PC-9 (cell line): ENCODE measurements at regions not wholly inside any gene's neighbourhood (a gene's known extent, or its start where the extent isn't known, plus 50 kb on each side); places are given as distances from the start of the nearest gene placed in this dataset.

Source experiments
- BruUV-seq: library from RNA; stranded (reverse); fragments of 400-500 nt; replicated peaks from 2 replicates; lab custom pipeline; 2021; lab: Mats Ljungman, UMichigan
- CTCF ChIA-PET: fragments of 300-600 bp; sonication (Branson Sonifier 250); formaldehyde crosslinking; loops from one replicate; lab custom pipeline; 2022; ENCODE audit warnings: antibody characterized with exemption; lab: Charles Lee
- POLR2A ChIA-PET: fragments of 300-600 bp; sonication (Branson Sonifier 250); formaldehyde crosslinking; loops from one replicate; lab custom pipeline; 2022; ENCODE audit warnings: antibody characterized with exemption; ENCODE audit not compliant: unreplicated experiment; lab: Charles Lee
- DNase-seq, 2 experiments: peaks; one replicate each; pipeline versions ENCODE4 v3.0.0 to v3.0.0-alpha.2; 2015 to 2022; ENCODE audit warnings: mixed read lengths in 1 of 2
- H2AFZ ChIP-seq: fragments of 200-600 bp; sonication (generic); 2 replicates; pipeline ENCODE4 v1.8.1; 2017; ENCODE audit warnings: antibody characterized with exemption
- H3F3A ChIP-seq: fragments of 200-600 bp; sonication (generic); 2 replicates; pipeline ENCODE4 v1.8.1; 2017; ENCODE audit warnings: antibody characterized with exemption, mild to moderate bottlenecking, low read depth; ENCODE audit not compliant: insufficient read depth
- H3K27ac ChIP-seq: fragments of 200-600 bp; sonication (generic); 2 replicates; pipeline ENCODE4 v1.6.1; 2016; ENCODE audit warnings: mixed run types
- H3K27me3 ChIP-seq: fragments of 200-600 bp; sonication (generic); 2 replicates; pipeline ENCODE4 v1.6.1; 2016; ENCODE audit warnings: low read depth, mixed run types; ENCODE audit not compliant: insufficient read depth
- H3K36me3 ChIP-seq: fragments of 200-600 bp; sonication (generic); 2 replicates; pipeline ENCODE4 v1.6.1; 2016; ENCODE audit warnings: low read depth, mixed run types
- H3K4me1 ChIP-seq: fragments of 200-600 bp; sonication (generic); replicated peaks from 2 replicates; pipeline ENCODE4 v1.6.1; 2016; ENCODE audit warnings: mixed run types; ENCODE audit not compliant: insufficient read depth
- H3K4me2 ChIP-seq: fragments of 200-600 bp; sonication (generic); 2 replicates; pipeline ENCODE4 v1.6.1; 2017; ENCODE audit warnings: mixed run types
- H3K4me3 ChIP-seq: fragments of 200-600 bp; sonication (generic); 2 replicates; pipeline ENCODE4 v1.6.1; 2016; ENCODE audit warnings: mixed run types
- H3K79me2 ChIP-seq: fragments of 200-600 bp; sonication (generic); 2 replicates; pipeline ENCODE4 v1.6.1; 2017; ENCODE audit warnings: low read depth, mixed run types
- H3K9me2 ChIP-seq: fragments of 200-600 bp; sonication (generic); 2 replicates; pipeline ENCODE4 v1.8.1; 2017; ENCODE audit warnings: mild to moderate bottlenecking; ENCODE audit not compliant: insufficient read depth
- H3K9me3 ChIP-seq: fragments of 200-600 bp; sonication (generic); 2 replicates; pipeline ENCODE4 v1.8.1; 2016; ENCODE audit warnings: low read depth; ENCODE audit not compliant: insufficient read depth
- H4K20me1 ChIP-seq: fragments of 200-600 bp; sonication (generic); 2 replicates; pipeline ENCODE4 v1.8.1; 2017; ENCODE audit not compliant: insufficient read depth
- CTCF ChIP-seq: fragments of 200-600 bp; sonication (generic); conservative IDR thresholded peaks from 2 replicates; pipeline ENCODE4 v1.6.1; 2017; ENCODE audit warnings: mixed run types, antibody characterized with exemption, mild to moderate bottlenecking, moderate library complexity
- EZH2 ChIP-seq: fragments of 200-600 bp; sonication (generic); IDR thresholded peaks from 2 replicates; pipeline ENCODE4 v1.8.0; 2017; ENCODE audit warnings: antibody characterized with exemption, low read depth
- intact Hi-C: fragments of 100-400 bp; cut with micrococcal nuclease; formaldehyde crosslinking; loops from one replicate; pipeline ENCODE4 v1.10.0; 2022; ENCODE audit not compliant: unreplicated experiment

GRCh38 chr18:24535527-24536295, 75.3 kb downstream of the HRH4 start:
- no peaks in the 10 kb centered on the region for H3K4me1 ChIP-seq
- no peak overlapping the region for H3K27ac ChIP-seq
- peaks cover 22% of the 10 kb centered on the region for H3K27me3 ChIP-seq
- CTCF ChIA-PET: no interaction called here
- H3K4me3 ChIP-seq: no peak overlapping the region
- no peak for TF ChIP-seq EZH2
- no peak for TF ChIP-seq CTCF
- no peak overlapping the region for H3K4me2 ChIP-seq
- H3K9me2 ChIP-seq: no peaks in the 10 kb centered on the region
- DNase-seq: no peak
- no peaks in the 10 kb centered on the region for H4K20me1 ChIP-seq
- BruUV-seq: no TSS peak
- no peak overlapping the region for H2AFZ ChIP-seq
- intact Hi-C loops: no loop called here
- no peaks in the 10 kb centered on the region for H3F3A ChIP-seq
- POLR2A ChIA-PET: interaction anchor here (0.6 kb wide), 1 partner anchor 12 kb away, joined by 4 read pairs; no protein-coding TSS in a partner anchor
- H3K9me3 ChIP-seq: no peaks in the 10 kb centered on the region
- H3K79me2 ChIP-seq: no peaks in the 10 kb centered on the region
- H3K36me3 ChIP-seq: no peaks in the 10 kb centered on the region

GRCh38 chr18:24536326-24536725, 75.9 kb downstream of the HRH4 start:
- intact Hi-C loops: no loop called here
- no TSS peak for BruUV-seq
- CTCF ChIA-PET: no interaction called here

GRCh38 chr18:24536834-24537233, 76.4 kb downstream of the HRH4 start:
- H3K4me2 ChIP-seq: no peak overlapping the region
- BruUV-seq: no TSS peak

More at GRCh38 chr18:24536326-24536725, 75.9 kb downstream of the HRH4 start:
- Histone ChIP-seq H3K9me2 (no peaks in the 10 kb centered on the region), H2AFZ (no peak overlapping the region), H3F3A (no peaks in the 10 kb centered on the region), H3K9me3 (no peaks in the 10 kb centered on the region), H3K36me3 (no peaks in the 10 kb centered on the region), H3K27ac (no peak overlapping the region), H3K4me1 (no peaks in the 10 kb centered on the region), H3K4me2 (no peak overlapping the region), H3K79me2 (no peaks in the 10 kb centered on the region), H3K27me3 (peaks cover 22% of the 10 kb centered on the region), H3K4me3 (no peak overlapping the region), H4K20me1 (no peaks in the 10 kb centered on the region)
- DNase-seq: no peak
- no peak for TF ChIP-seq CTCF
- no peak for TF ChIP-seq EZH2
- POLR2A ChIA-PET: no interaction called here

More at GRCh38 chr18:24536834-24537233, 76.4 kb downstream of the HRH4 start:
- ChIA-PET CTCF (no interaction called here), POLR2A (no interaction called here)
- Histone ChIP-seq H3F3A (no peaks in the 10 kb centered on the region), H3K9me2 (no peaks in the 10 kb centered on the region), H3K27ac (no peak overlapping the region), H2AFZ (no peak overlapping the region), H3K4me3 (no peak overlapping the region), H3K36me3 (no peaks in the 10 kb centered on the region), H3K9me3 (no peaks in the 10 kb centered on the region), H3K4me1 (no peaks in the 10 kb centered on the region), H4K20me1 (no peaks in the 10 kb centered on the region), H3K79me2 (no peaks in the 10 kb centered on the region), H3K27me3 (peaks cover 22% of the 10 kb centered on the region)
- no peak for DNase-seq
- TF ChIP-seq EZH2 (no peak), CTCF (no peak)
- intact Hi-C loops: no loop called here
